Cardiac muscle cell (in vitro differentiated cells and primary cell): ENCODE measurements at regions not wholly inside any gene's neighbourhood (a gene's known extent, or its start where the extent isn't known, plus 50 kb on each side); places are given as distances from the start of the nearest gene placed in this dataset.

ENCODE experiments used
- DNase-seq, 2 donors: peaks; one replicate each; pipeline versions ENCODE4 v3.0.0 to v3.0.0-alpha.2; 2010 to 2017; ENCODE audit warnings: low read depth in 1 of 2, low spot score in 1 of 2
- H3K27ac ChIP-seq: fragments of 200-600 bp; sonication (generic); 2 replicates; pipeline ENCODE4 v1.5.1; 2016
- H3K27me3 ChIP-seq: fragments of 200-600 bp; sonication (generic); 2 replicates; pipeline ENCODE4 v1.6.0; 2016; ENCODE audit warnings: control low read depth
- H3K36me3 ChIP-seq: fragments of 200-600 bp; sonication (generic); 2 replicates; pipeline ENCODE4 v1.5.1; 2016; ENCODE audit warnings: control low read depth
- H3K4me1 ChIP-seq: fragments of 200-600 bp; sonication (generic); 2 replicates; pipeline ENCODE4 v1.8.1; 2017; ENCODE audit warnings: low read depth, mild to moderate bottlenecking, mixed run types
- H3K4me3 ChIP-seq: fragments of 200-600 bp; sonication (generic); 2 replicates; pipeline ENCODE4 v1.5.1; 2016; ENCODE audit warnings: mild to moderate bottlenecking
- H3K9me3 ChIP-seq: fragments of 200-600 bp; sonication (generic); 2 replicates; pipeline ENCODE4 v1.5.1; 2017; ENCODE audit warnings: low read depth, mild to moderate bottlenecking, control low read depth
- CTCF ChIP-seq: IDR thresholded peaks from 2 replicates; pipeline ENCODE4 v1.5.1; 2012; ENCODE audit warnings: low read depth, mild to moderate bottlenecking, low read length

DNA sequence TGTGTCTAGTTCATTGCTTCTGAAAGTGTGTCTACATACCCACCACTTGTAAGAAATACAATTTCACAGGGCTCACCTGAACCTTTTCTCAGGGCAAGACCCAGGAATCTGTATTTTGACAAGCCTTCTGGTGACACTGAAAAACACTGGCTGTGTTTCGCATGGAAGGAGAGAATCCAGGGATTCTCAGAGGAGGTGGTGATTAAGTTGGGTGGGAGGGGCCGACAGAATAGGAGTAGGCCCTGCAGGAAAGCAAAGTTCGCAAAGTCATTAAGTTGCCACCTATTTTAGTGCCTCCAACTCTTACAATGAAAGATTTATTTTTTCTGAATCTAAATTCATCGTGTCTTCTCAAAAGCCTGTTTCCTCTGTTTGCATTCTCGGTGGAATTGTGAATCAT is 186.8 kb downstream of the FAT3 start:
- no peaks in the 10 kb centered on the region for H3K36me3 ChIP-seq
- DNase-seq, result no peak
- no peaks in the 10 kb centered on the region for H3K4me1 ChIP-seq
- H3K4me3 ChIP-seq, result no peak overlapping the region
- no peak overlapping the region for H3K27ac ChIP-seq
- H3K9me3 ChIP-seq, result no peaks in the 10 kb centered on the region
- no peaks in the 10 kb centered on the region for H3K27me3 ChIP-seq
- no peak for TF ChIP-seq CTCF

DNA sequence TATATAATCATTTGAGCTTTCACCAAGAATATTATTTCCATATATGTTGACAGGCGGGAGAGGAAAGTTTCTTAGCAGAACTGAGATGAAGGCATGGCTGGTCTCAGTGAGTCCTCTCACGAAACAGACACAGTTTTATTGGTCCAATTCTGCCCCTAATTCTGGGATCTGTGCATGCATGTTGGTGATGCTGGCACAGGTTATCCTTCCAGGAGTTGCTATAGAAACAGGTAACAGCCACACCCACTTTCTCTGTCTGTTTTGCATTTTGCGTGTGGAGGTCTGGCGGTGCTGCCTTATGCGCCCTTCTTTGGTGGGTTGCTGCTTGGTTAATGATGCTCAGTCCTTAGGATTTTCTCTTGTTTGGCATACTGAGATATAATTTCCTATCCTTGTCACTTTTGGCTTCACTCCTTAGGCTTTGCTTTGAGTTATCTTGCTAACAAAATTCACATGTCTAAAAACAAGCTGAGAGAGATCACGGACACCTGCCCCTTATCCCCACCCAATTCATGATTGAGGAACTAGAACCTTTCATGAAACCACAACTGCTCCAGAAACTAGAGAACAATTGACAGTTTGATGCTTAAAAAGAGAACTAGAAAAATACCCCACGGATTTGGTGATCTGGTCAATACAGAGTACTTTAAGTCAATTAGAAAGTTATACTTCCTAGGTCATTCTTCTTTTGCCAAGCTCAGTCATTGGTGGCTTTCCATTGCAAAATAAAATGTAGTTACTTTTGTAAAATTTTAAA is 189.3 kb downstream of the FAT3 start:
- no peaks in the 10 kb centered on the region for H3K4me1 ChIP-seq
- no peaks in the 10 kb centered on the region for H3K9me3 ChIP-seq
- TF ChIP-seq CTCF, result no peak
- no peak overlapping the region for H3K27ac ChIP-seq
- no peak for DNase-seq
- no peaks in the 10 kb centered on the region for H3K36me3 ChIP-seq
- H3K4me3 ChIP-seq, result no peak overlapping the region
- H3K27me3 ChIP-seq, result no peaks in the 10 kb centered on the region

GRCh38 chr11:92416971-92417725 is 192.5 kb downstream of the FAT3 start:
- TF ChIP-seq CTCF, result no peak
- no peaks in the 10 kb centered on the region for H3K27me3 ChIP-seq
- H3K9me3 ChIP-seq, result no peaks in the 10 kb centered on the region
- no peaks in the 10 kb centered on the region for H3K4me1 ChIP-seq
- H3K36me3 ChIP-seq, result no peaks in the 10 kb centered on the region
- H3K27ac ChIP-seq, result no peak overlapping the region
- no peak for DNase-seq
- H3K4me3 ChIP-seq, result no peak overlapping the region

DNA sequence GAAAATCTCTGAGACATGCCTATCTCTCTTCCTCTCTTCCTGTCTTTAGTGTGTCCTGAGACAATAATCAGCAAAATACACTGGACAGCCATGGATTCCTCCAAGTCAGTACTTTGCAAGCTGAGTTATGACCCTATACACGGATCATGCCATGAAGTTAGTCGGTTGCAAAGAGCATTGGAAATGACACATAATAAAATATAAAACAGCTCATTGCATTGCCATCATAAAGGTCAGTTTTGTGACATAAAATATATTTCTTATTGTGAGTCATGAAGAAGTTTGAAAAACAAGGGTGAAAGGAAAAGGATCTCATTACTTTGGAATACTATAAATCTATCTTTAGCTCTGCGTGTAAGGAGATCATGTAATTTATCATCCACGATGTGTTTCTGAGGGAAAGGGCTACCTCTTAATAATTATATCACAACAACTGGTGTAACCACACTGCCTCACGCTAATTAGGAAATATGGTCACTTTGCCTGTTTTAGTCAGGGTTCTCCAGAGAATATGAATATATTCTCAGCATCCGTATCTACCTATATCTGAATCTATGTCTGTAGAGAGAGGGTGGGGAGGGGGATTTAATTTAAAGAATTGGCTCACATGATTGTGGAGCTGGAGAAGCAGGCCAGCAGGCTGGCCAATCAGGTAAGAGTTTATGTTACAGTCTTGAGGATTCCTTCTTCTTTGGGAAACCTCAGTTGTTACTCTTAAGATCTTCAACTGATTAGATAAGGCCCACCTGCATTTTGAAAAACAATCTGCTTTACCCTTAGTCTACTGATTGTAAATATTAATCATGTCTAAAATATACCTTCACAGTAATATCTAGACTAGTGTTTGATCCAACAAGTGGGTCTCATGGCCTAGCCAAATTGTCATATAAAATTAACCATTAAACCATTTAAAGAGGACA is 198.8 kb downstream of the FAT3 start:
- no peaks in the 10 kb centered on the region for H3K9me3 ChIP-seq
- no peak overlapping the region for H3K4me3 ChIP-seq
- no peaks in the 10 kb centered on the region for H3K4me1 ChIP-seq
- H3K27me3 ChIP-seq, result no peaks in the 10 kb centered on the region
- no peak for TF ChIP-seq CTCF
- H3K27ac ChIP-seq, result no peak overlapping the region
- no peak for DNase-seq
- H3K36me3 ChIP-seq, result no peaks in the 10 kb centered on the region

DNA sequence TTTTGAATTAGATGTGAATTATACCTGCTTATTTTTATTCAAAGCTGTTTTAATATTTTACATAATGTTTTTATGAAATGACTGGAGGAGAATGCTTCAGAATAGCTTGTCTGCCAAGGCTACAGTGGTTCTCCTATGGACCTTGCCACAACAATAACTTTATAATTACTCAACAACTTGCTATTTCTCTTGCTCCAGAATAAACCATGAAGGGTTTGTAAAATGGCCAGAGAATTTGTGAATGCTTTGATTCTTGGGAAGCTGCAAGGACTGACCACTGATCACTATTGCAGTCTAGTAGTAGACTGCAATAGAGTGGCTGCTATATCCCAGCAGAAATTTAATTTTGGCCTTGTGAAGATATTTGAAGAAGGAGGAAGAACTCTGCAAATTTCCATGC is 199.7 kb downstream of the FAT3 start:
- Histone ChIP-seq H3K4me3 (no peak overlapping the region), H3K36me3 (no peaks in the 10 kb centered on the region), H3K27me3 (no peaks in the 10 kb centered on the region), H3K4me1 (no peaks in the 10 kb centered on the region), H3K27ac (no peak overlapping the region), H3K9me3 (no peaks in the 10 kb centered on the region)
- peak in 1 of 2 donors; percentile 14 for DNase-seq
- TF ChIP-seq CTCF, result no peak
